NCI-H774 (cell line): ENCODE measurements at regions not wholly inside any gene's neighbourhood (a gene's known extent, or its start where the extent isn't known, plus 50 kb on each side); places are given as distances from the start of the nearest gene placed in this dataset.

ENCODE experiments used
- DNase-seq: peaks from one replicate; lab custom pipeline; 2025; lab: John Stamatoyannopoulos, UW

DNA sequence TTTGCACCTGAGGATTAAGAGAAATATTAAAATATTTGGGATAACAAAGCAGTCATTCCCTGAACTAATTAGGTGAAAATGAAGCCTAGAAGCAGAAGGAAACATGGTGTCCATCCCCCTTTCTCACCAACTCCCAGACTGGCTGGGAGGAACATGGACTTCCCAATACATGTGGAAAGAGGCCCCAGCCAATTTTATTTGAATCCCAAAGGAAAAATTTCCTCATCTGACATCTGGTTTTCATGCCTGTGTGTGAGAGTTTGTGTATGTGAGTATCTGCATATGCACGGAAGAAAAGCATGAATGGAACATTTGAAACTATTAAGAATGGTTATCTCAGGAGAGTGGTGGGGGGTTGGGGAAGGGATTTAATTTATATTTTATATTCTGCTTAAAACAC is 84.3 kb downstream of the COPS8 start:
- DNase-seq = no peak

DNA sequence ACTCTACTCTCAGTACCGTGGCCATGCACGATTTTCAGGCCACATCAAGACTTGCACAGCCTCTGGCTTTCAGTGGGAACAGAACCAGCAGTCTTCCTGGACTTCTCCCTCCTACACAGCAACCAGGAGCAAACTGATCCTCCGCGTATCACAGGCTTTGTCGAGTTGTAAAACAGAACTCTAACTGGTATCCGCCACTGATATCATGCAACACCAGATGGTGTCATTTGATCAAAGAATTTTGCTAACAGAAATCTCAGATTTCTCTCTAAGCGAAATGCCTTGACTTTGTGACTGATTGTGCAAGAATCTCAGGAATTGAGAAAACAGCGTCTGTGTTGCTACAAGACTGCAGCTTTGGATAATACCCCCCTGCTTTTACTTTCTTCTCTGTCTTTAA is 85.7 kb downstream of the COPS8 start:
- DNase-seq = no peak

DNA sequence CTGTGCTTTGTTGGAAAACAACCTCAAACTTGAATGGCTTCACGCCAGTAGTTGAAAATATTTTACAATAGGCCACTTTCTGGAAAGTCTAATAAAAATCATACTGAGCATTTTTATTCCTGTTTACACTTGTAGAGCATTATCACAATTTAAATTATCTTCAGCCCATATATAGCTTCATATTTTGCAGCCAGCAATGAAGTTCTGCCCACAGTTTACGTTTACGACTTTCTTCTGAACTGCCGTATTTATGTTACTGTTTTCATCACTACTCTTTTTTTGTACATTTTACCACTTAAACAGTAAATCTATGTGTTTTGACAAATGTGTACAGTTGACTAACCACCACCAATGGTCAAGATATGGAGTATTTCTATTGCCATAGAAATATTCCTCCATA is 86.2 kb downstream of the COPS8 start:
- DNase-seq = no peak

DNA sequence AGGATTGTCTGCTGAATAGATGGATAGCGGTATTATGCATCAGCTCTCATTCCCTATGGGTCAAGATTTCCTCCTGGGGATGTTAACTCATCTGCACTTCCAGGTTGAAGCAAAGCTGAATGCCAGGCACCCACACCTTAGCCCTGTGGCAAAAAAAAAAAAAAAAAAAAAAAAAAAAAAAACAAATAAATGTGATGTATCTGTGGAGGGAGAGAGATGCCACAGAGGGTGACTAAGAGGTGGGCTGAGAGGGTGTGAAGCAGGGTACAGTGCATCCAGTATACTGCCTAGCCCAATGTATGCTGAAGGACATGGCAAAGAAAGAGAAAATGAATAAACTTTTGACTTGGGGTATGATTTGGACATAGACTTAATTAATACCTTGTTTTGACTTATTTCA is 91.4 kb downstream of the COPS8 start:
- no peak for DNase-seq

DNA sequence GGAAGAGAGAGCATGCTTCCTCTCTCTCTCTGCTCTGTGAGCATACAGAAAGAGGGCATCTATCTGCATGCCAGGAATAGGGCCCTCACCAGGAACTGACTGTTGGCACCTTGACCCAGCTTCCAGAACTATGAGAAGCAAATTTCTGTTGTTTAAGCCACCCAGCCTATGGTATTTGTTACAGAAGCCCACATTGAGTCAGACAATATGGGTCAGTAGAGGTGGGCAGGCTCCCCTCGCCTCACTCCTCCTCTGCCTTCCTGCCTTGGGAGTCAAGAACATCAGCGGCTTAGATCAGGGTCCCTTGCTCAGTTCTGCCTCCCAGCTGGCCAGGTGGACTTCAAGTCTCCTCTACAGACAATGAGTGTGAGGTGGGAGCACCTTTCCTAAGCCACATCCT is 92.3 kb downstream of the COPS8 start:
- no peak for DNase-seq

DNA sequence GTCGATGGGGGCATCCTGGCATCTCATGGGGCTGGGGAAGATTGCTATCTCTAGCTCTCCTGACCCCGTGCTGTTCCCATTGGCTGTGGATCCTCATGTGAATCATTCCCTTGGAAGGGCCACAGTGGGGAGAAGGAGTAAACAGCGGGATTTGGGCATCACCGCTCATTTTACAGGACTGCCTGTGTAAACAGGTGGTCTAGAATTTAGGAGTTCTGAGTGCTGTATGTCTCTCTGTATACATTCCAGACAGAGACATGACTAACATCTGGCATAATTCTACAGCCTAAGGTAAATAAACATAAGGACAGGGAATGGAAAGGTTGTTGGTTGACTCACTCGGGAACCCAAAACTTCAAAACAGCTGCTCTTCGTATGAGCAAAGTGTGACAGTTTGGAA is 92.7 kb downstream of the COPS8 start:
- no peak for DNase-seq

DNA sequence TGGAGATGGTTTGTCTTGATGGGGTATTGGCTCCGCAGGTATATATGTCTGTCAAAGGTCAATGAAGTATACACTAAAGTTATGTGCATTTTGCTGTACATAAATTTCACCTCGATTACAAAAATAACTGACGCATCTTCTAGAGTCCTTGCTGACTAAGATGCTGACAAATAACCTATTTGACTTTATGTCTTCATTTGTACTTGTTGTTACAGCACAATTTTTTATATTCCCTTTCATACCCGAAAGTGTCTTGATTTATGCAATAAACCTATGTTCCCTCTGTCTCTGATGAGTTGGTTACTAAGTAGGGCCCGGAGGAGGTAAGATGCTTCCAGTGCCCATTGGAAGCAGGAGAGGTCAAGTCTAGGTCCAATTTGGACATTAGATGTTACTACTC is 93.5 kb downstream of the COPS8 start:
- DNase-seq = no peak

DNA sequence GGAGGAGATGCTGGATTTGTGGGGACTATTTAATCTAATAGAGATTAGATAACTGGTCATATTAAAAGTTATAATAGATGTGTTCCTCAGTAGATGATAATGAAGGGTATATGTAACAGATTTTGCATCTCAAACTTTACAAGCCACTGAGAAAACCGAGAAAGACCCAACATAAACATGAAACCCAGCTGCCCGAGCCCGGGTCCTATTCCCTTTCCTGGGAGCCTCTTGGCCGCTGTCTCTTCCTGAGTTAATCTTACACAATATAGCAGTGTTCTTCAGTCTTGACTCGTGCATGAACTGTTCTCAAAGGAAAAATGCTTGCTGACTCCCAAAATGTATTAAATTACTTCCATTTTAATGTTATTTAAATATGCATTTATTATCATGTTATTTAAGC is 94.5 kb downstream of the COPS8 start:
- DNase-seq = no peak

DNA sequence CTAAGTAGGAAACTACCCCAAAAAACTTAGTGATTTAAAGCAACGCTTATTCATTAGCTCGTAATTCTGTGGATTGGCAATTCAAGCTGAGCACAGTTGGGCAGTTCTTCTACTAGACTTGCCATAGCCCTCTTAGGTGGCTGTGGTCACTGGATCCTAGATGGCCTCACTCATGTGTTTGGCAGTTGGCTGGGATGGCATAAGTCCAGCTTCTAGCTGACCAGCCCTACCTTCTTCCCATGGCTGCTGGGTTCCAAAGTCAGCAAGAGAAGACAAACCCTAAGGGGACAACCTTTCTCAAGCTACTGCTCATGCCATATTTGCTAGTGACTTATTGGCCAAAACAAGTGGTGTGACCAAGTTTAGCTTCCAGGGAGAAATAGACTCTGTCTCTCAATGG is 95.3 kb downstream of the COPS8 start:
- DNase-seq = no peak

DNA sequence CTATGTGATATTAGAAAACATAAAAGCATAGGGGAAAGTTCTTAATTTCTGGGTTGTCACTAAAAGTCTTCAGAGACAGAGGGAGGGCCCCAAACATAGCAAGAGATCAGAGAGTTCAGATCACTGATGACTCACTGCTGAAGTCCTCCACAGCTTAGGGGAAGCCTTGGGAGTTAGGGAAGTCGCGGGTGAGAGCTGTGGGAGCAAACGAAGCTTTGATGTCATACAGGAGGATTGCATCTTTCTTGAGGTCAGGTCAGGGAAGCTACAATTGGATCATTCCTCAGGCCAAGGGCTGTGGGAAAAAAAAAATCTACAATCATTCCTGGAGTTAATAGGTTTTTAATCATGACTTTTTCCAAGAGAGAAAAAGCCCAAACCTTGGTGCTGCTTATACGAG is 96.2 kb downstream of the COPS8 start:
- DNase-seq = no peak

DNA sequence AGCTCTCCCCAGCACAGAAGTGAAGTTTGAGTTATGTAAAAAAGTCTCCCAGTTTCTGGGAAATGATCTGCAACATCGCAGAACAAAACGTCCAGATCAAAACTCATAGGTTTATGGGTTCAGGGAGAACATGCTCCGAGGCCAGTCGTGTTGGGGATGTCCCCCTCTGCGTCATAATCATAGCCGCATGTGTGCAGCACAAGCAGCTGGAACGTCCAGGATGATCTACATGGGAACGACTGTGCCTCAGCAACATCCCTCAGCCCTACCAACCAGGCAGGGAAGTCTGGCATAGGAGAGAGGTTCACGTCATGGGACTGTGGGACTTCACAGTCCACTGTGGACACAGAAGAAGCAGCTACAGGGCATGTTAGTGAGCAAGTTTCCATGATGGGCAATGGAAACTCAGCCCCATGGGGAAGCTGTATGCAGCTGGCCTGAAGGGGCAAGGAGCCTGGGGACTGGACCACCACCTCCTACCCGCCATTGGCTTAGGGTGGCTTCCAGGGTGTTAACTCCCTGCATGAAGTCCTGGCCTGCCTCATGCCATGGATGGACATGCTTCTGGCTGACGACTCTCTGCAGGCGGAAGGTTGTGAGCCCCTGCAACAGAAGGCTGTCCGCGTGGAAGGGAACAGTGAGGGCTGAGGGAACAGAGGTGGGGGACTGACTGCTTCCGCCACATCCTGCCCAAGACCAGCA is 96.9 kb downstream of the COPS8 start:
- DNase-seq = no peak

DNA sequence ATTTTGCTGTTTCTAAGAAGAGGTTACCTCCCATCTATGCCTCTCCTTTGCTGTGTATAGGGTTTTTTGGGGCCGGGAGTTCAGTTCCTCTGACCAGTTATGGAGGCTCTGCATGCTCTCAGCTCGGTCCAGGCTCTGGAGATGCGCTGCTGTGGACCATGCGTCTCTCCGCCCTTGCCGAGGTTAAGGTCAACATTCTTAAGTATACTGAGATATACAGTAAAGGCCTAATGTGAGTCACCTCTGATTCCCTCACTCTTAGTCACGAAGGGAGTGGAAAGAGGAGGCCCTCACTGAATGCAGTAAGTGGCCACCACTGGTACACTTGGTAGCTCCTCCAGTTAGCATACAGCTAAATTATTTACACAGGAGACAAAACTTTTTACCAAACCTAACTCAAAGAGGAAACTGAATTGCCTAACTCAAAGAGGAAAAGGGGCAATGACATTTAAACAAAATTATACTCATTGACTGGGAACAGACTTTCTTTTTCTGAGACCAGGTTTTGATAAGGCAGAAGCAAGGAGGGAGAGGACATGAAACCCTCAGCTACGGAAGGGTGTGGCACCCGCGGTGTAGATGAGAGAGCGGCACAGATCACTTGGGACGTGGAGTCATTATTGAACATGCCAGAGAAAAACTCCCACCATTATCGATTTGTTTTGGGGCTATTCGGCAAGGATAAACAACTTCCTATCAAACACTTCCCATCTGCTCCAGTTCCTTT is 98.7 kb downstream of the COPS8 start:
- DNase-seq = no peak

DNA sequence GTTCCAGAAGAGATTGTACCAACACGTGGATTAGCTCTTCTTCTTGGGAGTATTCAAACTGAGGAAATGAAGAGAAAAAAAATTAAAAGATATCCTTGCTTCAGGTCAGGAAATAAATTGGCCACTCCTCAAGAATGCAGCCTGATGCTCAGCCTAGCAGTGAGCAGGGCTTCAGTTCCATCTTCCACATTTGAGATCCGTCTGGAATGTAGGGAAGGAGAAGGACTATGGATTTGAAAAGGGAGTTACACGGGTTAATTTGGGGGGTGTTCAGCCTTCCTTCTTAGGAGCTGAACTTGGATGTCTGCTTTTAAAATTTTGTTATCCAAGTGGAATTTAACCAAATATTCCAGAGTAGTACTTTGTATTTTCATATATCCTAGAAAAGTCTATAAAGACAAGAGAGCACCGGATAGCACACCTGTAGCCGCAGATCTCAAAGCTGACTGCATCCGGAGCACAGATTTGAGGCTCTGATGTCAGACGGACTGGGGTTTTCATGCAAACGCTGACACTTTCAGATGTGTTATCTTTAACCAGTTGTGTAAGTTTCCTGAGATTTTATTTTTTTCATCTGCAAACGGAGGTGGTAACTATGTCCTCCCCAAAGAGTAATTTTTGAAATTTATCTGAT is 99.3 kb downstream of the COPS8 start:
- DNase-seq = no peak

DNA sequence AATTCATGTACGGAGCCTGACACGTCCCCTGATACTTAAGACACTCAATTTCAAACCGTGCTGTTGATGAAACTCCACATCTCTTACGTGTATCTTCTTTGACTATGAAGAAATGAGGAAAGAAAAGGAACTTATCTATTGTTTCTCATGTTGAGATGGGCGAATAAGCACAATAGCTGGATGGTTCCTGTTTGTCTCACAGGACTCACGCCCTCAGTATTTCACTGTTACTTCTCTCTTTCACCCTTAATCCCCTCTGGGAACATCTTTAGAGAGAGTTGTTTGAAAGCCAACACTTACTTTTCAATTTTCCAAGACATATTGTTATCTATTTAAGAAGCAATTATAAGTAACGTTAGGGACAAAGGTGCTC is 99.8 kb downstream of the COPS8 start:
- no peak for DNase-seq

DNA sequence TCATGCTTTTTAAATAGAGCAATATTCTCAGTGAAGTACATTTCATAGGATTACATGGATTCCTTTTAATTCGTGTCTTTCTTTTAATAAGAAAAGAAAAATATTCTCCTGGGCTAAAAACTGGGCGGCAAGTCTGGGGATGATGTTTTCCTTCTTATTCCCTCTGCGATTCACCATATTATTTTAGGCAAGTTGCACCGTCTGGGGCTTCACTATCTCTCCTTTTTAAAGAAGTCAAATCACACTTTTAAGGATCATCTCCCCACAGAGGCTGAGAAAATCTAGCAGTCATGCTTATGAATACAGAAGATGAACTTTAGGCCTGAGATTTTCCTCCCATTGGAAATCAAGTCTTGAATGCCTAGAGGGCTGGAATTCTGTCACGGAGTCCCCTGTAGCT is 104.1 kb downstream of the COPS8 start:
- no peak for DNase-seq

DNA sequence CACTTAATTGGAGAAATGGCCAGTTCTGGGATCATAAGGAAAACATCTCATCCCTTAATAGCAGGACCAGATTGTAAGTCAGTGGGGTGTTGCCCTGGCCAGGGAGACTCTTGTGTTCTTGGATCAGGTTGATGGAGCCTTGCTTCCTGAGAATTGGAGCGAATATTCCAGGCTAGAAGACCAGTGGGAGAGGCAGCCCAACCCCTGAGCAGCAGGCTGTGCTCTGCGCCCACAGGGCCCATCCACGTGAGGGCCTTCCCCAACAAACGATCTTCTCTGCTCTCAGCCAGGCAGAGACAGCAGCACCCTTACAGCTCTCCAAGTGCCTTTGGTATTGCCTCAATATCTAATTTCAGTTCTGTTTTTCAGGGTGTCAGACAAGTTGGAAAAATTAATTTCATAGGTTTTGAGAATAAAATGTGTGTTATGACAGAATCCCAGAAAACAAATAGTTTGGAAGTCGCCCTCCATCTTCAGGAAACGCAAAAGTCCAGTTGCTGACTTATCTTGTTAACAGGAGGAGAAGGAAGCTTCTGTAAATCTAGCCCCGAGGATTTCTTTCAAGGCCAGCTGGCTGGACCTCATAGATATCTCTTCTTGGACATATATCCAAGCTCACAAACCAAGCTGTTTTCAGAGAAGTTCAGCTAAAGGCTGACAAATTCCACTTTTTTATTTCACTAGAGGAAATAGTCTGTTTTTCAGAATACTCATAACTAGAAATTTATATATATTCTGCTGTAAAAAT is 105.5 kb downstream of the COPS8 start:
- DNase-seq = no peak

DNA sequence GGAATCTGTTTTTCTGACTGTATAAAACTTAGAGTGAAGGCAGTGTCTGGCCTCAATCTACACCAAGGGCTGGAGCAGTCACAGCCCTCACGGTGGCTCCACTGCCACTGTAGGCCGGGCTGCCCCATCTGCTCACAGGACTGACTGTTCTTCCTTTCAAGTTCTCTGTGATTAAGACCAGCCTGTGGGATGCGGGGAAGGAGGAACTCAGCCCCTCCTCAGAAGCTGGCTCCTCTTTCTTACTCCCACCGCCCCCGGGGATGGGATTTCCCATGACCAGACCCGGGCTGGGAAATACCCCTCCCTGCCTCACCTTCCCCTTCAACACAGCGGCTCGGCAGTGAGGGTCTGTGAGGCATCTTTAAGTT is 106.0 kb downstream of the COPS8 start:
- no peak for DNase-seq

DNA sequence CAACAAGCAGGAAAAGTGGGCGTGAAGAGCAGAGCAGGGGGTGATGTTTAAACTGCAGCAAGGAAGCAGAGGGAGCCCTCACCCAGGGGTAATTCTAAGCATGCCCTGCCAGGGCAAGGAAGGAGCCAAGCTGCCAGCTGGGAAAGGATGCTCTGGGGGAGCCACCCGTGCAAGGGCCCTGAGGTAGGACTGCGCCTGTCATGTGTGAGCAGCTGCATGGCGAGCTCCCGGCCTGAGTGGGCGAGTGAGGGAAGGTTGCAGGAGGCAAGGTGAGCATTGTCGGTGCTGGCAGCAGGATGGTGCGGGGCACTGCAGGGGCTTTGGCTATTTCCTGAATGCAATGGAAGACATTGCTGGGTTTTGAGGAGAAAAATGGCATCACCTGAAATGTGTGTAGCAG is 107.2 kb downstream of the COPS8 start:
- no peak for DNase-seq

DNA sequence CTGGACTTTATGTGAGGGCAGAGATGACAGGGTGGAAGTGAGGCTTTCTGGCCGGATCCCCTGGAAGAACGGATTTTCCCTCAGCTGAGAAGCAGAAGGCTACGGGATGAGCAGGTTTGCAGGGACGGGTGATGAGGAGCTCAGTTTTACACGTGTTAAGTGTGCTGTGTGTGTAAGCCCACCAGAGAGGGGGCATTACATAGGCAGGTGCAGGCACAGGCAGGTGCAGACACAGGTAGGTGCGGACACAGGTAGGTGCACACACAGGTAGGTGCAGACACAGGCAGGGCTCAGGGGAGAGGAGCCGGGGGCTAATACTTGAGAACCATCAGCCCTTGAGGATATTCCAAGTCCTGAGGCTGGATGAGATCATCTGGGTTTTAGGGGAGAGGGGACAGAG is 107.7 kb downstream of the COPS8 start:
- no peak for DNase-seq

DNA sequence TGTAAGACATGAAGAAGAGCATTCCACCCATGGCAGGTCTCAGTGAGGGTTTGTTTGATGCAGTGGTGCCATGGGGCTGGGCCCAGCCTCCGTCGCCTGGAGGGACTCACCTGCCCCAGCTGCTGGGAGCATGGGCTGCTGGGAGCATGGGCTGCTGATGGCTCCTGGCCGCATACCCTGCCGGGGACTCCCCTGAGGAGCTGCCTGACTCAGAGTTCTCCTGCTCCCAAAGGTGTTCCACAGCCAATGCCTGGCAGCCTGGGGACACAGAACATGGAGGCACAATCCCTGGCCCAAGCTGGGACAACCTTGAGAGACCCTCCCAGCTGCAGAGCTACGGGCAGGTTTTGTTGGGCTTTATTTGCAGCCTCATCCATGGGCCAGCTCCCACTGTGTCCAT is 108.4 kb downstream of the COPS8 start:
- no peak for DNase-seq

DNA sequence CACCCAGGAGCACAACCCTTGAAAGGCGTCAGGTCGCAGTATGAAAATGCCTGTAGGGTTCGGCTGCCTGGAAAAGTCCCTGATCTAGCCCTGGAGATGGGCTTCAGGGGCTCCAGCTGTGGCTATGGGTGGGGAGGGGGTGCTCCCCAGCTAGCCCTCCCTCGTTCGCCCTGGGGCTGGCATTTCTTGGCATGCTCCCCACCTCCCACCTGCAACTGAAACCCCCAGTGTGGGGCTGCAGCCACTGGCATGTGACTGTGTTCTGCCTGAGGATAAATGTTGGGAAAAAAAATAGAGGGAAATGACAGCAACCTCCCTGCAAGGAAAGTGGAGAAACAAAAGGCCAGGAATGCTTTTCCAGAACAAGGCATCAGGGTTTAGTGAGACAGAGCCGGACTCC is 109.2 kb downstream of the COPS8 start:
- no peak for DNase-seq

DNA sequence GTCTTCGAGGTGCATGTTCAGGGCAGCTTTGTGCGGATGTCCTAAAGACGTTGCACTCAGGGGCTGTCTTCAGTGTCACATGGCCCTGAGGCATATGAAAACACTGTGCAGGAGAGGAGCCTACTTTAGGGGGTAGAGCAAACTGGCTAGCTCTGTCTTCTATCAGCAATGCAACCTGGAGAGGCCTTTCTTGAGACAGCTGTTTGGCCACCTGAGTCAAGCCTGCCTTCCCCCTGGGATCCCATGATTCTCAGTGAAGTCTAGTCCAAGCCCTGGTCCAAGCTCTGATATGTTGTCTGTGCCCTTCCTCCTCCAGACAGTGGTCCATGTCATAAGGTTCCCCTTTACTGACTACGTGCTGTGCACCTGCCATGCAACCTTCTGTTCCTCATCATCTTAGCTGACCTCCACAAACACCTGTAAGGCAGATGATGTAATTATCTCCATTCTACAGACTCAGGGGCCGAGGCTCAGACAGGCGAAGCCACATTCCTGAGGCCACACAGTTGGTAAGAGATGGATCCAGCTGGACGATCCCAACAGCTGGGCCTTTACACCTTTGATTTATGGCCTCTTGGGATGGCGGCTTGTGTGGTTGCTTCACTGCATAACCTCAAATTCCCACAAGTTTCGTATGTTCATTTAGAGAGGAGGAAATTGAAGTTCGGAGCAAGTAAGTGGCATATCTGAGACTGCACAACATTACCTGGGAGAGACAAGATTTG is 109.9 kb downstream of the COPS8 start:
- no peak for DNase-seq
